ENCODE measurements at regions not wholly inside any gene's neighbourhood (a gene's known extent, or its start where the extent isn't known, plus 50 kb on each side); places are given as distances from the start of the nearest gene placed in this dataset.
A peak's percentile ranks its signal among the peaks of the same experiment; 100 is the strongest.

DNA sequence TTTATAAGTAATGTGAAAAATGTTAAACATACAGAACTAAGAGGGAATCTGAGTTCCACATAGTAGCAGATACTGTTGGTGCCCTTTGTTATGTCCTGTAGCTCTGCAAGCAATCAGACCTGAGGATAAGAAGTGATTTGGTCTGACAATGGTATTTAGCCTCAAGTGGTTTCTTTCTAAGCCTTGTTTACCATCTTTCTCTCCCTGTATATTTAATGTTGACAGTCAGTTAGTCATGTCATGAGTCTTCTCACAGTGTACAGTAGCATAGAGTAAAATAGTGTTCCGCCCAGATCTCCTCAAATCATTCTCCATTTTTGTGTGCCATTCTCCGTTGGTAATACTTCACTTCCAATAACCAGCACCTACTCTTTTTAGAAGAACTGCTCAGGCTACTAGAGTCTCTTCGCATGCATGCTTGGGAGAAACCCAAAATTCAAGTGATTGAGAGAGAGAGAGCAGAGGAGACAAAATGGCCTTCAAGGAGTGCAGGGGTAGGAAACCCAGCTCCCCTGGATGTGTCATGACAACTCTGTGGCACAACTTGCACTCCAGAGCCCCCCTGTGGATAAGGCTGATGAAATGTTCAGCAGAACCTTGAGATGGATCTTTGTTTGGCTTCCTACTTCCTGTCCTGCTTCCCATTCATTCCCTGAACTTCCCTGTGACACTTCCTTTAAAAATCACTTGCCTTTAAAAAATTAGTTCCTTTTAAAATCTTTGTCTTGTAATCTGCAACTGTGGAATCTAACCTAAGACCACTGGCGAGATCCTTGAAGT, 129.2 kb upstream of the FST start:
- in situ Hi-C loops (cut with MboI; ENCODE audit: low pct_unique_long_range_greater_than_20kb, low sequenced_read_pairs) = no loop called here
- no peak for DNase-seq

DNA sequence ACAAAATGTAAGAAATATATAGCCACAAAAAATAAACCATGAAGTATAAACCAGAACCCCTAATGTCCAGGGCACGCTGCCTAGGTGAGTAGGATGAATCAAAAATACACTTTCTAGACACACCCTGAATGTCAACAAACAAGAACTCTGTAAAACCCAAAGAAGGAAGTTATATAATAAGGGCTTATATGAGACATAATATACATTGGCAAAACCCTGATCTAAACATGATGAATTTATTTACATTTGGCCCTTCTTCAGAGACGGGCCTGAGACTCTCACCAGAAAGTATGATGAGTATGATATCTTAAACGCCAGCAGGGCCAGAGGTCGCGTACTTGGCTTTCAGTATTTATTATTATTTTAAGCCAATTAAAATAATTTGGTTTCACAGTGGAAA, 125.1 kb upstream of the FST start:
- DNase-seq = no peak
- in situ Hi-C loops (cut with MboI; ENCODE audit: low pct_unique_long_range_greater_than_20kb, low sequenced_read_pairs) = no loop called here

DNA sequence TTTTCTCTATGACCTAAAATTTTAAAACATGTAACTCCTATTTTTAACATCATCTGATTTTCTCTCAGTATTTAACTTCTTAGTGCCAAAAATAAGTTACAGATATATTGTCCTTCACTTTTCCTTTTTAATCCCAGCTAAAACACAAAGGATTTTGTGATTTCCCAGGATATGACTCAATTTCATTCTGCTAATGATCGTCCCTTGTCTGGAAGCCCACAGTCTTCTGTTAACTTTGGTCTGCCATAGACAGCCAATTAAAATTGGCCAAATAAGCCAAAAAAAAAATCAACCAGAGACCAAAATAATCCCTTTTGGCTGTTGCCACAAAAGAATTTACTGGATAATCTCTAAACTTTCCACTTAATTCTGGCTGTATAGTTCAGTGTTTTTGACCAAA, 124.5 kb upstream of the FST start:
- no peak for DNase-seq

DNA sequence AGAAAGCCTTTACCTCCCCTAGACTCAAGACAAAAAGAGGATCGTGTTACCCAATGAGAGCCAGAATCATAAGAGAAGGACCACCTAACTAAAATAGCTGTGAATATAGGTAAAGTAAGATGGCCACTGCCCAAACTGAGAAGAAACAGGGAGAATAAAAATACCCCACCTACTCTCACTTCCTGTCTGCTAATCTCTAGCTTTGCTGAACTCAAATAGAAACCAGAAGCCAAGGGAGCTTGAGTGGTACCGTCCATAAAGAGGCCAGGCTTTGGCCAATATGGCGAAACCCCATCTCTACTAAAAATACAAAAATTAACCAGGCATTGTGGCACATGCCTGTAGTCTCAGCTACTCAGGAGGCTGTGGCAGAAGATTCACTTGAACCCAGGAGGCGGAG, 123.0 kb upstream of the FST start:
- in situ Hi-C loops (cut with MboI; ENCODE audit: low pct_unique_long_range_greater_than_20kb, low sequenced_read_pairs) = no loop called here
- DNase-seq = no peak

More for the DNA sequence above, 124.5 kb upstream of the FST start:
- in situ Hi-C loops (cut with MboI; ENCODE audit: low pct_unique_long_range_greater_than_20kb, low sequenced_read_pairs) = no loop called here

DNA sequence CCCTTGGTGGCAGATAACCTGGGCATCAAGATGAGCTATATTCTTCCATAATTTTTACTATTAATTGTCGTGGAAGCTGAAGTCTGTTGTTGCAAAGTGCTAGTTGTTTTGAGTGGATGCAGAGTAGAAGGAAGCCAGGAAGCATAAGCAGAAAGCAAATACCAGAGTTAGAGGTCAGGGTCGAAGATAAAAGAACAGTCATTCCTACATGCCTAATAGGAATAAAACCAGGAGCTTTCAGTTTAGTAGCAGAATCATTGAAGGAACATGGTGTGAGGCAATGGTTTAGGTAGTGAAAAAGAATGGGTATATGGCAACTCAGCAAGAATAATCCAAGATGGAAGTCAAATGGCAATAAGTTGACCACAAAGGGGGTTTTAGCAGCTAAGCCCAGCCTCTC, 121.6 kb upstream of the FST start:
- in situ Hi-C loops (cut with MboI; ENCODE audit: low pct_unique_long_range_greater_than_20kb, low sequenced_read_pairs) = no loop called here

DNA sequence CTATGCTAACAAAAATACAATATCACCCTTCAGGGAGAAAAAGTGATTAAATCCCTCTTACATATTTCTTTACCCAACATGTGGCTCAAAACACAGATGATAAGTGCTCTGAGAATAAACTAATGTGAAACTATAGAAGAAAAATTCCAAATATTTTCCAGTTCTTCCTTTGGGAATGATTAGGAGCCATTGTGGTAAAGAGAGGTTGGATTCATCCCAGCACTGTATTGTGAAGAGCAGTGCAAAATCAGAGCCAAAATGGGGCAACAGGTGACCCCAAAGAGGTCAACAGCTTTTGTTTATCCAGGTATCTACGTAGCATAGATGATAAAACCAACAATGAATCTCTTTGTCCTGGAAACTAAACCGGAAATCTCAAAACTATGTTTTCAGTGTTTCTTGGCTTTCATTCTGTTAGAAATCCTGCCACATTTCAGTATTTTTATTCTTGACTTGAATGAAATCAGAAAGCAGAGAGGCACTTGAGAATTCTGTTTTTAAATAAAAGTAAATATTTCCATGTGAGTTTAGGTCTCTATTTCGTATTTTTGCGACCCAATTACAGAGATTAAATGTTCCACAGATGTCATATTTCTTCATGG, 120.4 kb upstream of the FST start:
- DNase-seq = no peak
- in situ Hi-C loops (cut with MboI; ENCODE audit: low pct_unique_long_range_greater_than_20kb, low sequenced_read_pairs) = no loop called here

More for the DNA sequence above, 121.6 kb upstream of the FST start:
- no peak for DNase-seq

DNA sequence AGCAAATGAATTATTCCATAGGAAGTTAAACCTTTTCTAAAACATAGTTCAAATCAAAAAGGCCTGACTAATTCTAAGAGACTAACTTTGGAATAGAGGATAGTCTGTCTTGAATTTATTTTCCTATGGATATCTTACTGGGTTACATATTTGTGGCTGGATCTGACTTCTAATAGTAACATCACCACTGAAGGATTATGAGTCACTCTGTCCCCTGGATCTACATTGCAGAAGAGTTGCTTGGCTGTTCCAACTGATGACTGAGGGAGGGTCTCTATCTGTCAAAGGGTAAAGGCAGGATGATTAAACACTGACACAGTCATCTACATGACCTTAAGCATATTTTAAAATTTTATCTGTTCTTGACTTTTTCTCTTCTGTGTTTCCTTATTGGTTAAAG, 119.6 kb upstream of the FST start:
- in situ Hi-C loops (cut with MboI; ENCODE audit: low pct_unique_long_range_greater_than_20kb, low sequenced_read_pairs) = no loop called here
- DNase-seq = no peak

DNA sequence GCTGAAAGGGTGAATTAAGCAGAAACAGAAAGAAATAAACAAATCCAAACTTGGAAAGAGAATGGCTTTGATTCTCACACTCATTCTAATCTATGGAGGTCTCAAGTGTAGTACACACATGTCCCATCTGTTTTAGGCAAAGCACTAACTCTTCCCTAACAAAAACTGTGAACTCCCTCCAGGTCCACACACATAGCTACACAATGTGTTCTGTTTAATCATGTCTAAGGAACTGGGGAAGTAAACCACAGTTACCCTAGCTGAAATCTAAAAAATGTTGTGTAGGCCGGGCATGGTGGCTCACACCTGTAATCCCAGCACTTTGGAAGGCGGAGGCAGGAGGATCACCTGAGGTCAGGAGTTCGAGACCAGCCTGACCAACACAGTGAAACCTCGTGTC, 118.7 kb upstream of the FST start:
- no peak for DNase-seq
- in situ Hi-C loops (cut with MboI; ENCODE audit: low pct_unique_long_range_greater_than_20kb, low sequenced_read_pairs) = no loop called here

DNA sequence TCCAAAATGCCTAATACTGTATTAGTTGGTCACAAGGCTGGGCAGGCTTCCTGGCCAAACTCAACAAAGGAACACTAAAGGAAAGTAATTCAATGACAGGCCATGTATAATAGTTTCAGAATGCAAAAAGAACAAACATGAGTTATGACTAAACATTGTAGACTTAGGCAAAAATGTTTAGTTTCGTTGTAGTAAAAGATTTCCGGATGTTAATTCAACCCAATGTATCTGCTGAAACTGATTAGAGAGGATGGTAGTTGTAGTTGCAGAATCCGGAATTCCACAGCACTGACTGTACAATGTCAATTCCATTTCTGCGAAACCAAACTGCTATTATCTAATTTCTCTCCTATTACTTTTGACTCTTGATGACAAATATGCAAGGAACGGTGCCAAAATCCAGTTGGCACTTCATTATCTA, 117.9 kb upstream of the FST start:
- no peak for DNase-seq
- in situ Hi-C loops (cut with MboI; ENCODE audit: low pct_unique_long_range_greater_than_20kb, low sequenced_read_pairs) = no loop called here

DNA sequence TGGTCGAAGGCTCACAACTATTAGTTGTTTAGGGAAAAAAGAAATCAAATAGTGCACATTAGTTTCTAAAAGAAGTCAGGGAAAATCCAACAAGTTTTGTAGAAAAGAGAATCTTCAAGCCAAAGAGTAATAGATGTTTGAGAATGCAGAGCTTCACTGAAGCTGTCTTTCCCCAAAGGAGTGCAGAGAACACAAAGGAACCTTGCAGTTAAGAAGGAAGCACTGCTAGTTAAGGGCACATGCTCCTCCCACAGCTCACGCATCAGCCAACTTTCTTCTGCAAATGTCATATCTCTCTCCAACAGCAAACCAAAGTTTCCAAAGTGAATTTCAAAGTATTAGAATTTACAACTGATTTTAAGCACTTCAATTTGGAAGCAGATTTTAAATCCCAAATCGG, 116.4 kb upstream of the FST start:
- DNase-seq = peak; percentile 13
- in situ Hi-C loops (cut with MboI; ENCODE audit: low pct_unique_long_range_greater_than_20kb, low sequenced_read_pairs) = no loop called here

DNA sequence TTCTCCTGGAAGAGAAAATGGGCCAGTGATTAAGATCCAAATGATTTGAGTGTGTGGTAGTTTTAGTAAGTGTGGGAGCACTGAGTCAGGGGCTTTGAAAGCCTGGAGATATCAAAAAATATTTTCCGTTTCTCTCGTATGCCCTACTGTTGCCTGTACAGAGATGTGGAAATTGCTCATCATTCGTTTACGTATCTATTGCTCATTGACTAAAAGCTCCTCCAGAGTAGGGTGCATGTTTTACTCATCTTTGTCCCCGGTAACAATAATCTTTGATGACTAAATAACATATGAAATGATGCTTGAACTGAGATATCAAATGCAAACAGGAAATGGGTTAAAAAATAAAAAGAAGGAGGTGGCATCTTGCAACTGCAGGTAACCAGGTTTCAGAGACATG, 114.2 kb upstream of the FST start:
- no peak for DNase-seq
- in situ Hi-C loops (cut with MboI; ENCODE audit: low pct_unique_long_range_greater_than_20kb, low sequenced_read_pairs) = no loop called here

DNA sequence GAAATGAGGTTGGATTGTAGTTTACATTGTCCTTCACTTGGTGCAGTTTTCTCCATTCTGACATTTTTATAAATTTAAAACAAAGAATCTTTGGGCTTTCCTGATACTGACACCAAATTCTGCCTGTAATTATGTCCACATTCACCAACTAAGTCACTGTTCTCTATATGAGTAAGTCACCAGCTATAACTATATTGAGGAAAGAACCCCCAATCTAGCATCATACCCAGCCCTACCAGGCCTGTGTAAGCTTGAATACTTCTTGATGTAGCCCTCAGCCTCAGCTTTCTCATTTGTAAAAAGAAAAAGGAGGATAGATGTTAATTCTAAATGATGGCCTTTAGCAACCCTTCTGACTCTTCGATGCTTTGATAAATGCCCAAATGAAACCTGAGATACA, 112.7 kb upstream of the FST start:
- no peak for DNase-seq
- in situ Hi-C loops (cut with MboI; ENCODE audit: low pct_unique_long_range_greater_than_20kb, low sequenced_read_pairs) = no loop called here

DNA sequence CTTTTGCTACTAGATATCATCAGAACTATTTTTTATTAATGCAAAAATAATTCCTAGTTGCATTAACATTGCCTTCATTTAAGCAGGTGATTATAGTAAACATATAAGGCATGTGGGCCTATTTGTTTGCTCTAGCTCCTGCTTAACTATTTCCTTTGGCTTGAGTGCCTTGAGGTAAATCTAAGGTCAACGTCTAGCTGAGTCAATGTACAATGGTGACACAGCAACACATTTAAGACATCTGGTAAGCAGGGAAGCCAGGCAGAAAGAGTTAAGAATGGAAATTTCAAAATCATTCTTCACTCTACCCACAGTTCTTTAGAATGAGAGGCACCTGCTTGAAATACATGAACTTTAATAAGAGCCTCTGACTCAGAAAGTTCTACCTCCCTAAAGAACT, 111.9 kb upstream of the FST start:
- in situ Hi-C loops (cut with MboI; ENCODE audit: low pct_unique_long_range_greater_than_20kb, low sequenced_read_pairs) = no loop called here
- DNase-seq = no peak

DNA sequence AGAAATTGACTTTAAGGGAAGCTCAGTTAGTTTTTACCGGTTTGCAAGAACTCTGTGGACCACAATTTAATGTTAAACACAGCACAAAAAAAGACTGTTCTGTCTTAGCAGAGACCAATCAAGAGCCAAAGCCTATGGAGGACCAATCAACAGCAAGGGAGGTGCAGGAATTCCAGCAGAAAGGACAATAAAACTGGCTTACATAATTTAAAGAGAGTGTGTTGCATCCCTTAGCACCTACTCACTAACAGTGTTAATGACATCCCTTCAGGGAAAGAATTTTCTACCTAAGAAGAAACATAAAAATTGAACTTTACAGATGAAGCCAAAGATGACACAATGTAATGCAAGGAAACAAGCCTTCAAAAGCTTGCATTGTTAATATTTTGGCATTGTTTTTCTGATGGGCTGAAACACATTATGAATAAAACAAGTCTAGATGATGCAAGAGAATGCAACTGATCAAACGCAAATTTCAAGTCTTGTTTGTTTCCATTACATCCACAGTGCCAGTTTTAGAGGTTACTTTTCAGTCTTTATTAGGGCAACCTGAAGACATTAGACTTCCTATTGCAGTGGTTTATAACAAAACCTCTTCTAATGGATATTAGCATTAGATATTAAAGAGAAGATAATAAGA, 111.3 kb upstream of the FST start:
- no peak for DNase-seq
- in situ Hi-C loops (cut with MboI; ENCODE audit: low pct_unique_long_range_greater_than_20kb, low sequenced_read_pairs) = no loop called here

DNA sequence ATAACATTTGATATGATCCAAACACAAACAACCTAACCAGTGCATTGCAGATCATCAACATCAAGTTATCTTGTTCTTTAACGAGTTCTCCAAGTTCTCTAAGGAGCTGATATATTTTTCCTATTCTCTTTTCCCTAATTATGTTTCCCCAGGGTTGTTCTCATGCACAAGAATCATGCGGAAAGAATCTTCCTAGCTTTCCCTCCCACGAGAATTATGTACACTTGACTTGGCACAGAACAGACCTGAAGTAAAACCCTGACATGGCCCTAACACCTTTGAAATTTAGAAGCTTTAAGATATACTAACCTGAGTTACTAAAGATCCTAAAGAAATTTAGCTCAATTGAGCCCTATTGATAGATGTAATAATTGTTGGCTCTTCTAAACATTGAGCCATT, 110.7 kb upstream of the FST start:
- in situ Hi-C loops (cut with MboI; ENCODE audit: low pct_unique_long_range_greater_than_20kb, low sequenced_read_pairs) = no loop called here
- DNase-seq = no peak

DNA sequence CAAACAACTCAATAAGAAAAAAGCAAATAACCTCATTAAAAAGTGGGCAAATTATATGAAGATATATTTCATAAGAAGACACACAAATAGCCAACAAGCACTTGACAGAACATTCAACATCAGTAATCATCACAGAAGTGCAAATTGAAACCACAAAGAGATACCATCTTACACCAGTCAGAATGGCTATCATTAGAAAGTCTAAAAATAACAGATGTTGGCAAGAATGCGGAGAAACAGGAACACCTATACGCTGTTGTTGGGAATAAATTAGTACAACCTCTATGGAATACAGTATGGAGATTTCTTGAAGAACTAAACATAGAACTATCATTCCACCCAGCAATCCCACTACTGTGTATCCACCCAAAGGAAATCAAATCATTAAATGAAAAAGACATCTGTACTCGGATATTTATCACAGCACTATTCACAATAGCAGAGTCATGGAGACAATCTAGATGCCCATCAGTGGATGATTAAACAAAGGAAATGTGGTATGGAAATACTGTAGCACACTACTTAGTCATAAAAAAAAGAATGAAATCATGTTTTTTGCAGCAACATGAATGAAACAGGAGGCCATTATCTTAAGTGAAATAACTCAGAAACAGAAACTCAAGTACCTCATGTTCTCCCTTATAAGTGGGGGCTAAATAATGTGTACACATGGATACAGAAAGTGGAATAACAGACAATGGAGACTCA, 106.8 kb upstream of the FST start:
- DNase-seq = peak; percentile 19

DNA sequence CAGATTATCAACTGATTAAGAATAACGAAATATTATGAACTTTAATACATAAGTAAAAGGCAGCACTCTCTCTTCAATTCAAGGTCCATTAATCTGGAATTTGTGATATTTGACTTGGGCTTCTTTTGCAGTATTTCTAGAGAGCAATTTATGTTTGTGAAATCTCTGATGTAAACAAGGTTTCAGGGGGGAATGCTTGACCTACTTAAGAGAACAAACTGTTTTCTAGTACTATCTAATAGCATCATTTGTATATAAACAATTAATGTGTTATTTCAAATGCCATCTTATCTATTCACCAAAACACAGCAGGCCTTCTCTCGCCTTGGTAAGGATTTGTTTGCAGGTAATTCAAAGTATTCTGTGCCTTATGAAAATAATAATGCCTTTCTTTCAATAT, 103.6 kb upstream of the FST start:
- in situ Hi-C loops (cut with MboI; ENCODE audit: low pct_unique_long_range_greater_than_20kb, low sequenced_read_pairs) = no loop called here
- DNase-seq = no peak

More for the DNA sequence above, 106.8 kb upstream of the FST start:
- in situ Hi-C loops (cut with MboI; ENCODE audit: low pct_unique_long_range_greater_than_20kb, low sequenced_read_pairs) = no loop called here

DNA sequence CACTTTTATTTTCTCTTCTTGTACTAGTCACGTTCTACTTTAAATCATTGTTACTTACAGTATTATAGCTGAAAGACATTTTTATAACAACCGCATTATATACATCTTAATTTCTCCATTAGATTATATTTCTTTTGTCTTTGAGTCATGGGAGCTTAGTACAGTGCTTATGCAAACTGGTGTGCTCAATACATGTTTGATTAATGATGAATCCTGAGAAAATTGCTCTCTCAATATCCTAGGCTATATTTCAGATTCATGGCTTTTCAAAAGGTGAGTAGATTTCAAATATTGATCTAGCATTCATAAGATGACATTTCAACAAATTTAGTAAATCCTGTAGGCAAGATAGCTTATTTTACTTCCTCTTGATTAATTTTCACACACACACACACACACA, 102.2 kb upstream of the FST start:
- in situ Hi-C loops (cut with MboI; ENCODE audit: low pct_unique_long_range_greater_than_20kb, low sequenced_read_pairs) = no loop called here
- no peak for DNase-seq

DNA sequence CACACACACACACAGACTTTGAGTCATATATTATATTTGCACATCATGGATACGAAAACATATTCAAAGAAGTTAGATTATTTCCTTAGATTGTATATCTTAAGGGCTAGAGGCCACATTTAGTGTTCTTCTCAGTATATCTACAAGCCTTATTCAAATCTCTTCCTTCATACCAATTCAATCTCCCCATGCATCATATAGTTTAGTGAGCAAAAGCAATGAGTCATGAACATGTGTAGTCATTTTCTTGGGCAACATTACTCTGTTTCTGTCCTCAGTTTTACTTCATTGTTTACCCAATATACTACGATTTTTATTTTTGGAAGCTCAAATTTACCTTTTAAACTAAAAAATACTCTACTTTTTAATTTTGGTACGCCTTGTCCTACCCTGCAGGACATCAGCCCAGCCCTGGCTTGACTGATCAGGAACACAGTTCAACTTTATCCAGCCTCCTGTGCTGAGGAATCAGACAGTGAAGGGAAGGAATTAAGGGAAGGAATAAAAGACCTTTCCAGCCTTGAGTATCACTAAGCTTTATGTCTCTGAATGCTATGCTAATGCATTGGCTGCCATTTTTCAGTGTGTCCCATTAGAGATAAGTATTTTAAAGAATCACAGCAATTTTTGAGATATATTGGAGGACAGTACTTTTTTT, 101.7 kb upstream of the FST start:
- in situ Hi-C loops (cut with MboI; ENCODE audit: low pct_unique_long_range_greater_than_20kb, low sequenced_read_pairs) = no loop called here
- DNase-seq = no peak

DNA sequence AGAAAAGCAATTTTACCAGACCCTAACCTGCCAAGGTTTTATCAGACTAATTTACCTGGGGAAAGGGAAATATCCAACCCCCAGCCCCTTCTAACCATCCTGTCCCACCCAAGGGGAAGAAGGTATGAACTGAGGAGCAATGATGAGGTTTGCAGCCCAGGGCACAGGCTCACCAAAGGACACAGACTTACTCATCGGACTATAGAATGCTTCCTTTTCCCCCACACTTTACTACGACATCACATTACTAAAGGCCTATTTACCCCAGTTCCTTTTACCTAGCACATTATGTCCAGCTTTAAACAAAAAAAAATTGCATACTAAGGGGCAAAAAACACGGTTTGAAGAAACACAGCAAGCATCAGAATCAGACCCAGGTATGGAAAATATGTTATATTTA, 94.1 kb upstream of the FST start:
- in situ Hi-C loops (cut with MboI; ENCODE audit: low pct_unique_long_range_greater_than_20kb, low sequenced_read_pairs) = no loop called here
- no peak for DNase-seq
